Tibial nerve (tissue), 4 donors: ENCODE measurements at regions not wholly inside any gene's neighbourhood (a gene's known extent, or its start where the extent isn't known, plus 50 kb on each side); places are given as distances from the start of the nearest gene placed in this dataset.

Experiments
- CTCF ChIP-seq, 5 experiments: fragments of 200-600 bp in 3 of 5; fragments of 450-650 bp in 2 of 5; sonication (generic) in 3 of 5; IDR thresholded peaks; one replicate each; pipeline ENCODE4 v1.5.1; 2016 to 2019; ENCODE audit warnings: antibody characterized with exemption in 5 of 5, mild to moderate bottlenecking in 3 of 5, moderate library complexity in 2 of 5
- EP300 ChIP-seq, 2 donors: sonication (generic); formaldehyde crosslinking; IDR thresholded peaks; one replicate each; pipeline ENCODE4 v1.6.1; 2017; ENCODE audit warnings: antibody characterized with exemption in 2 of 2, mild to moderate bottlenecking in 1 of 2
- POLR2A ChIP-seq, 2 donors: fragments of 450-650 bp; IDR thresholded peaks; one replicate each; pipeline ENCODE4 v1.6.1; 2017; ENCODE audit warnings: antibody characterized with exemption in 2 of 2, mild to moderate bottlenecking in 2 of 2, moderate library complexity in 2 of 2

GRCh38 chr6:134772671-134773360, 177.1 kb downstream of the ALDH8A1 start:
- TF ChIP-seq CTCF (IDR thresholded peaks at IDR 0.05), result no peak
- TF ChIP-seq EP300 (IDR thresholded peaks at IDR 0.05), result no peak
- no peak for TF ChIP-seq POLR2A (IDR thresholded peaks at IDR 0.05)
